HEK293 (cell line): ENCODE measurements at regions not wholly inside any gene's neighbourhood (a gene's known extent, or its start where the extent isn't known, plus 50 kb on each side); places are given as distances from the start of the nearest gene placed in this dataset.

Experiments used
- CTCF ChIA-PET: fragments of 350-600 bp; formaldehyde crosslinking; extraction: SDS; loops from one replicate; lab custom pipeline; 2021; ENCODE audit warnings: antibody characterized with exemption; lab: Yijun Ruan, JAX
- POLR2A ChIA-PET: fragments of 300-600 bp; formaldehyde crosslinking; extraction: SDS; loops from one replicate; lab custom pipeline; 2020; ENCODE audit warnings: antibody characterized with exemption, inconsistent platforms; lab: Yijun Ruan, JAX
- H3K27ac ChIP-seq: fragments of 200-500 bp; sonication (Bioruptor generic); 2 replicates; pipeline ENCODE4 v1.5.1; 2014; ENCODE audit warnings: low read depth, low read length, control low read depth, inconsistent platforms; ENCODE audit errors: extremely low read depth
- H3K36me3 ChIP-seq, 2 experiments: fragments of 200-500 bp in 1 of 2; sonication (Bioruptor generic) in 1 of 2; 1 replicate in 1 of 2; 2 replicates in 1 of 2; pipeline ENCODE4 v1.5.1; 2014 to 2017; ENCODE audit warnings: inconsistent platforms in 2 of 2, low read length in 2 of 2; ENCODE audit not compliant: control insufficient read depth in 2 of 2, insufficient read depth in 1 of 2
- H3K4me1 ChIP-seq: fragments of 200-500 bp; sonication (Bioruptor generic); 2 replicates; pipeline ENCODE4 v1.5.1; 2014; ENCODE audit warnings: mild to moderate bottlenecking, low read length, inconsistent platforms; ENCODE audit not compliant: control insufficient read depth, insufficient read depth
- H3K4me3 ChIP-seq: 2 replicates; pipeline ENCODE4 v1.5.1; 2011; ENCODE audit warnings: low read depth, mild to moderate bottlenecking, control low read depth, low read length, moderate library complexity
- H3K9me3 ChIP-seq: fragments of 200-500 bp; sonication (Bioruptor generic); 2 replicates; pipeline ENCODE4 v1.5.1; 2014; ENCODE audit warnings: low read depth, low read length, inconsistent platforms; ENCODE audit not compliant: control insufficient read depth, insufficient read depth
- ATF2 ChIP-seq: fragments of 450-650 bp; formaldehyde crosslinking; IDR thresholded peaks from 2 replicates; pipeline ENCODE4 v1.5.1; 2016; ENCODE audit warnings: missing biosample characterization, missing genetic modification characterization, low read depth
- HOXD13 ChIP-seq: sonication (generic); formaldehyde crosslinking; IDR thresholded peaks from 2 replicates; pipeline ENCODE4 v1.8.0; 2022; ENCODE audit warnings: missing genetic modification reagents, borderline replicate concordance
- KLF17 ChIP-seq: fragments of 450-650 bp; formaldehyde crosslinking; IDR thresholded peaks from 2 replicates; pipeline ENCODE4 v1.5.1; 2016; ENCODE audit warnings: missing biosample characterization, missing genetic modification characterization
- OVOL3 ChIP-seq: fragments of 450-650 bp; formaldehyde crosslinking; IDR thresholded peaks from 2 replicates; pipeline ENCODE4 v1.5.1; 2016; ENCODE audit warnings: missing biosample characterization, missing genetic modification characterization
- TRIM28 ChIP-seq: IDR thresholded peaks from 2 replicates; pipeline ENCODE4 v1.6.1; 2011; ENCODE audit warnings: low read length, control low read depth, borderline replicate concordance
- YY1 ChIP-seq: fragments of 450-650 bp; formaldehyde crosslinking; IDR thresholded peaks from 2 replicates; pipeline ENCODE4 v1.5.1; 2018; ENCODE audit warnings: missing biosample characterization, missing genetic modification characterization
- ZBTB21 ChIP-seq: fragments of 450-650 bp; formaldehyde crosslinking; IDR thresholded peaks from 2 replicates; pipeline ENCODE4 v1.5.1; 2017; ENCODE audit warnings: missing biosample characterization, missing genetic modification characterization
- ZBTB8A ChIP-seq: fragments of 450-650 bp; formaldehyde crosslinking; IDR thresholded peaks from 2 replicates; pipeline ENCODE4 v1.5.1; 2016; ENCODE audit warnings: missing biosample characterization, missing genetic modification characterization
- ZNF155 ChIP-seq: fragments of 450-650 bp; formaldehyde crosslinking; IDR thresholded peaks from 2 replicates; pipeline ENCODE4 v1.5.1; 2016; ENCODE audit warnings: missing biosample characterization, missing genetic modification characterization
- ZNF221 ChIP-seq: fragments of 450-650 bp; formaldehyde crosslinking; IDR thresholded peaks from 2 replicates; pipeline ENCODE4 v1.5.1; 2017; ENCODE audit warnings: missing biosample characterization, missing genetic modification characterization, borderline replicate concordance
- ZNF223 ChIP-seq: fragments of 450-650 bp; formaldehyde crosslinking; IDR thresholded peaks from 2 replicates; pipeline ENCODE4 v1.5.1; 2016; ENCODE audit warnings: missing biosample characterization, missing genetic modification characterization
- ZNF266 ChIP-seq: fragments of 450-650 bp; formaldehyde crosslinking; IDR thresholded peaks from 2 replicates; pipeline ENCODE4 v1.5.1; 2016; ENCODE audit warnings: missing biosample characterization, missing genetic modification characterization, low read depth
- ZNF324 ChIP-seq: fragments of 450-650 bp; formaldehyde crosslinking; IDR thresholded peaks from 2 replicates; pipeline ENCODE4 v1.5.1; 2016; ENCODE audit warnings: missing biosample characterization, missing genetic modification characterization
- ZNF341 ChIP-seq: fragments of 450-650 bp; formaldehyde crosslinking; IDR thresholded peaks from 2 replicates; pipeline ENCODE4; 2016; ENCODE audit warnings: low read depth, missing biosample characterization, missing genetic modification characterization
- ZNF449 ChIP-seq: fragments of 450-650 bp; formaldehyde crosslinking; IDR thresholded peaks from 2 replicates; pipeline ENCODE4 v1.5.1; 2017; ENCODE audit warnings: missing biosample characterization, mild to moderate bottlenecking, missing genetic modification characterization, moderate library complexity
- ZNF513 ChIP-seq: fragments of 450-650 bp; IDR thresholded peaks from 2 replicates; pipeline ENCODE4 v1.5.1; 2018; ENCODE audit warnings: missing biosample characterization, missing genetic modification characterization
- ZNF692 ChIP-seq: fragments of 450-650 bp; formaldehyde crosslinking; IDR thresholded peaks from 2 replicates; pipeline ENCODE4 v1.5.1; 2016; ENCODE audit warnings: missing biosample characterization, missing genetic modification characterization
- ZNF701 ChIP-seq: fragments of 450-650 bp; formaldehyde crosslinking; IDR thresholded peaks from 2 replicates; pipeline ENCODE4 v1.5.1; 2016; ENCODE audit warnings: missing biosample characterization, missing genetic modification characterization
- ZSCAN23 ChIP-seq: fragments of 450-650 bp; formaldehyde crosslinking; IDR thresholded peaks from 2 replicates; pipeline ENCODE4 v1.5.1; 2016; ENCODE audit warnings: missing biosample characterization, missing genetic modification characterization

- no peaks in the 10 kb centered on the region for H3K4me1 ChIP-seq
- H3K9me3 ChIP-seq: no peaks in the 10 kb centered on the region
- H3K27ac ChIP-seq: no peak overlapping the region
- no peaks in the 10 kb centered on the region for H3K36me3 ChIP-seq
- no peak for TF ChIP-seq HOXD13 (CRISPR knock-in tag)
- TF ChIP-seq ZSCAN23: no peak
- TF ChIP-seq OVOL3: no peak
- ChIA-PET POLR2A (no interaction called here), CTCF (interaction anchor here (0.7 kb wide), 1 partner anchor 219 kb away, joined by 5 read pairs; no protein-coding TSS in a partner anchor)
- no peak overlapping the region for H3K4me3 ChIP-seq
These were observed 372.3 kb upstream of the TGFBR2 start for GRCh38 chr3:30233913-30234646.

- TF ChIP-seq ZNF341 (no peak), YY1 (tag by site-specific recombination) (no peak), ZNF266 (tag by site-specific recombination) (no peak), ZNF221 (tag by site-specific recombination) (no peak), ZBTB21 (tag by site-specific recombination) (no peak), ZBTB8A (tag by site-specific recombination) (no peak), ATF2 (tag by site-specific recombination) (no peak), ZNF701 (tag by site-specific recombination) (no peak), ZNF513 (tag by site-specific recombination) (no peak), ZNF324 (tag by site-specific recombination) (no peak)
- no peaks in the 10 kb centered on the region for H3K9me3 ChIP-seq
- H3K36me3 ChIP-seq: no peaks in the 10 kb centered on the region
- H3K4me1 ChIP-seq: no peaks in the 10 kb centered on the region
- CTCF ChIA-PET: no interaction called here
- H3K4me3 ChIP-seq: no peak overlapping the region
- POLR2A ChIA-PET: no interaction called here
- no peak overlapping the region for H3K27ac ChIP-seq
These were observed 370.4 kb upstream of the TGFBR2 start for GRCh38 chr3:30236011-30236410.

GRCh38 chr3:30241721-30242120 is 364.7 kb upstream of the TGFBR2 start:
- H3K4me3 ChIP-seq: no peak overlapping the region
- CTCF ChIA-PET: no interaction called here
- POLR2A ChIA-PET: no interaction called here

More at GRCh38 chr3:30241721-30242120, 364.7 kb upstream of the TGFBR2 start:
- no peaks in the 10 kb centered on the region for H3K4me1 ChIP-seq
- TF ChIP-seq ZNF449 (tag by site-specific recombination) (no peak), TRIM28 (no peak), ZNF692 (tag by site-specific recombination) (no peak), KLF17 (no peak), ZNF223 (tag by site-specific recombination) (no peak), ZNF155 (tag by site-specific recombination) (no peak)
- TF ChIP-seq, all 188 proteins: peak for 0
- no peak overlapping the region for H3K27ac ChIP-seq
- H3K9me3 ChIP-seq: no peaks in the 10 kb centered on the region
- H3K36me3 ChIP-seq: no peaks in the 10 kb centered on the region
